Upper lobe of left lung (tissue), 6 donors: ENCODE measurements at regions not wholly inside any gene's neighbourhood (a gene's known extent, or its start where the extent isn't known, plus 50 kb on each side); places are given as distances from the start of the nearest gene placed in this dataset.

Experiments used
- ATAC-seq, 2 donors: fragments of 200-7000 bp; cut with Tn5 transposase; one replicate each; pipeline ENCODE4 v1.9.1; 2022; ENCODE audit warnings: mild to moderate bottlenecking in 2 of 2, moderate library complexity in 2 of 2; ENCODE audit not compliant: low FRiP score in 2 of 2
- DNase-seq, 2 donors: peaks; one replicate each; pipeline ENCODE4 v3.0.0-alpha.2; 2019 to 2020
- H3K27ac ChIP-seq, 4 donors: fragments of 200-600 bp; sonication (generic); one replicate each; pipeline ENCODE4 v1.5.1; 2016 to 2019
- H3K27me3 ChIP-seq, 4 donors: fragments of 200-600 bp; sonication (generic); one replicate each; pipeline ENCODE4 v1.5.1; 2017 to 2019
- H3K36me3 ChIP-seq, 4 donors: fragments of 200-600 bp; sonication (generic); one replicate each; pipeline ENCODE4 v1.5.1; 2016 to 2019
- H3K4me1 ChIP-seq, 4 donors: fragments of 200-600 bp; sonication (generic); one replicate each; pipeline ENCODE4 v1.5.1; 2018 to 2019
- H3K4me3 ChIP-seq, 4 donors: fragments of 200-600 bp; sonication (generic); one replicate each; pipeline ENCODE4 v1.5.1; 2017 to 2019; ENCODE audit warnings: mild to moderate bottlenecking in 2 of 4, moderate library complexity in 1 of 4
- H3K9me3 ChIP-seq, 4 donors: fragments of 200-600 bp; sonication (generic); one replicate each; pipeline ENCODE4 v1.5.1; 2018 to 2019
- CTCF ChIP-seq, 6 experiments: fragments of 450-650 bp in 4 of 6; fragments of 200-600 bp in 2 of 6; sonication (generic) in 2 of 6; IDR thresholded peaks; one replicate each; pipeline ENCODE4 v1.5.1; 2016 to 2019; ENCODE audit warnings: antibody characterized with exemption in 6 of 6
- EP300 ChIP-seq, 4 donors: sonication (generic); formaldehyde crosslinking; IDR thresholded peaks; one replicate each; pipeline ENCODE4 v1.5.1; 2017; ENCODE audit warnings: antibody characterized with exemption in 4 of 4, control low read depth in 2 of 4
- POLR2A ChIP-seq, 4 donors: fragments of 450-650 bp; IDR thresholded peaks; one replicate each; pipeline ENCODE4 v1.5.1; 2016 to 2017; ENCODE audit warnings: antibody characterized with exemption in 4 of 4, mild to moderate bottlenecking in 2 of 4
- POLR2AphosphoS5 ChIP-seq, 2 donors: sonication (generic); formaldehyde crosslinking; IDR thresholded peaks; one replicate each; pipeline ENCODE4 v1.5.1; 2017; ENCODE audit warnings: antibody characterized with exemption in 2 of 2
- WGBS, 2 donors: methylation state at CpG; one replicate each; pipeline ENCODE4 v1.1.5; 2017 to 2018; 5-methylcytosine and 5-hydroxymethylcytosine counted together
- donor health status: DM: no; HTN: no; CAD: no; lungs with moderate emphysema.
- donor health status: DM: no; HTN: yes; CAD: no; lungs with severe emphysema.

GRCh38 chr2:116645155-116645554 is 1169.3 kb upstream of the DDX18 start:
- no peak overlapping the region for H3K4me3 ChIP-seq
- DNase-seq (no peak), ATAC-seq (no peak)
- TF ChIP-seq POLR2A (IDR thresholded peaks at IDR 0.05) (no peak), POLR2AphosphoS5 (IDR thresholded peaks at IDR 0.05) (no peak), CTCF (IDR thresholded peaks at IDR 0.05) (no peak), EP300 (IDR thresholded peaks at IDR 0.05) (no peak)
- no peaks in the 10 kb centered on the region for H3K9me3 ChIP-seq
- H3K36me3 ChIP-seq = no peaks in the 10 kb centered on the region
- no peaks in the 10 kb centered on the region for H3K27me3 ChIP-seq
- H3K27ac ChIP-seq = no peak overlapping the region
- no peaks in the 10 kb centered on the region for H3K4me1 ChIP-seq
- WGBS, 2 donors = 65 to 77% methylated on average over 1 of the region's 1 CpG

GRCh38 chr2:116668691-116669090 is 1145.8 kb upstream of the DDX18 start:
- no peaks in the 10 kb centered on the region for H3K4me1 ChIP-seq
- 85 to 91% methylated on average over 1 of the region's 1 CpG for WGBS, 2 donors
- H3K4me3 ChIP-seq = no peak overlapping the region
- H3K9me3 ChIP-seq = no peaks in the 10 kb centered on the region
- no peak for ATAC-seq
- no peak for DNase-seq
- no peak overlapping the region for H3K27ac ChIP-seq
- H3K27me3 ChIP-seq = no peaks in the 10 kb centered on the region
- TF ChIP-seq CTCF (IDR thresholded peaks at IDR 0.05) (no peak), EP300 (IDR thresholded peaks at IDR 0.05) (no peak), POLR2AphosphoS5 (IDR thresholded peaks at IDR 0.05) (no peak), POLR2A (IDR thresholded peaks at IDR 0.05) (no peak)
- H3K36me3 ChIP-seq = no peaks in the 10 kb centered on the region

DNA sequence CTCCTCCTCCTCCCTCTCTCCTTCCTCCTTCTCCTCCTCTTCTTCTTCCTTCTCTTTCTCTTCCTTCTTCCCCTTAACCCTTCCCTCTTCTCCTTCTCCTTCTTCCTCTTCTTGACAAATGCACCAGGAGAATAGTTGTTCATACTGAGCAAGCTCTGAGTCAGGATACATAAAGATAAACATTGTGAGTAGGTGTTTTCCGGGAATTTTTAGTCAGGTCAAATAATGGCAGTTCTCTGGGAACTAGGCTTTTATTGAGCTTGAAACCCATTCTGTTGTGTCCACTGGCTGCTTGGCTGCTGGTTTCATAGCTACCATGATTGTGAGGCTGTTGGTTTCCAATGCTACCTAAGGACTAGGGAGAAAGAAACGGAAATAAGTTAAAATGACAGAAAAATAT is 1144.7 kb upstream of the DDX18 start:
- 60% methylated on average over 2 of the region's 2 CpGs for WGBS, 2 donors
- DNase-seq (no peak), ATAC-seq (no peak)
- TF ChIP-seq POLR2A (IDR thresholded peaks at IDR 0.05) (no peak), EP300 (IDR thresholded peaks at IDR 0.05) (no peak), POLR2AphosphoS5 (IDR thresholded peaks at IDR 0.05) (no peak), CTCF (IDR thresholded peaks at IDR 0.05) (no peak)
- Histone ChIP-seq H3K4me1 (no peaks in the 10 kb centered on the region), H3K27ac (no peak overlapping the region), H3K27me3 (no peaks in the 10 kb centered on the region), H3K4me3 (no peak overlapping the region), H3K9me3 (no peaks in the 10 kb centered on the region), H3K36me3 (no peaks in the 10 kb centered on the region)

DNA sequence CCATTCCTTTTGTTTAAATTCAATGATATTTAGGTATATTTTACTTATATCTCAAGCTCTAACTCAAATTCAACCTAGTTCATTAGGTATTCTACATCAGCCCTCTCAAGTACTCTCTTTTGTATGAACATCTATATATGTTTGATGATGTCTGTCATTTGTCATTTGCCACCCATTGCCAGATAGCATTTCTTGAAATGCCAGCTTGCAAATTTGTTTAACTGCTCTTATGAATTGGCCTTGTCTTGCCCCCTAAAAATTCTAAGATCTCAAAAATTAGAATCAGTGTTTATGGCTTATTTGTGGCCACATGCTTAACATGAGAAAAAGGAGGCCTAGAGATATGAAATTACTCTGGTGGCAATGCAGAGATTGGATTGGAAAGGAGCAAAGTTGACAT is 1140.3 kb upstream of the DDX18 start:
- DNase-seq = no peak
- H3K27me3 ChIP-seq = no peaks in the 10 kb centered on the region
- no peak overlapping the region for H3K4me3 ChIP-seq
- no peaks in the 10 kb centered on the region for H3K9me3 ChIP-seq
- no peak for ATAC-seq
- no peak for TF ChIP-seq EP300 (IDR thresholded peaks at IDR 0.05)
- no peak for TF ChIP-seq CTCF (IDR thresholded peaks at IDR 0.05)
- TF ChIP-seq POLR2A (IDR thresholded peaks at IDR 0.05) = no peak
- TF ChIP-seq POLR2AphosphoS5 (IDR thresholded peaks at IDR 0.05) = no peak
- H3K36me3 ChIP-seq = no peaks in the 10 kb centered on the region
- no peak overlapping the region for H3K27ac ChIP-seq
- no peaks in the 10 kb centered on the region for H3K4me1 ChIP-seq

DNA sequence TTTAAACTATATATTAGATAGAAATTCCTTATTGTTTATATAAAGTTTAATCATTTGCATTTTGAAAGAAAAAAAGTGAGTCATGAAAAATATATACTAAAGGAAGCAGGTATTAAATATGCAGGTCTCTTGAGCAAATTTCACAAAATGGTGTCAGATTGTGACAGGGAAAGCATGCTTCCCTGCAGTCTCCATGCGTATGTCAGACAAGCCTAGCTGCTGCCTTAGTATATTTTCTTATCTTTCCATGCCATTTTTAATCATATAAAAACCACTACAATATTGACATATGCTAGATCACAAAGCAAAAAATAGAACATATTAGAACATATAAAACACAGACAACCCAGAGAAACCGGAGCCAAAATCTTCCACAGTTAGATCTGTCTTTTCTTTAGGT is 1137.7 kb upstream of the DDX18 start:
- no peak for ATAC-seq
- H3K36me3 ChIP-seq = no peaks in the 10 kb centered on the region
- no peak overlapping the region for H3K4me3 ChIP-seq
- WGBS, 2 donors = 61 to 93% methylated on average over 2 of the region's 2 CpGs
- H3K27me3 ChIP-seq = no peaks in the 10 kb centered on the region
- DNase-seq = no peak
- H3K9me3 ChIP-seq = no peaks in the 10 kb centered on the region
- no peaks in the 10 kb centered on the region for H3K4me1 ChIP-seq
- no peak overlapping the region for H3K27ac ChIP-seq
- TF ChIP-seq POLR2A (IDR thresholded peaks at IDR 0.05) = no peak
- TF ChIP-seq POLR2AphosphoS5 (IDR thresholded peaks at IDR 0.05) = no peak
